Transverse colon (tissue), 4 donors: ENCODE measurements at regions not wholly inside any gene's neighbourhood (a gene's known extent, or its start where the extent isn't known, plus 50 kb on each side); places are given as distances from the start of the nearest gene placed in this dataset.

Source experiments
- DNase-seq: peaks from one replicate; pipeline ENCODE4 v3.0.0-alpha.2; 2019
- H3K27ac ChIP-seq, 4 donors: fragments of 200-600 bp; sonication (generic); 2 replicates each; pipeline ENCODE4 v1.5.1; 2016 to 2018; ENCODE audit warnings: inconsistent platforms in 4 of 4
- H3K27me3 ChIP-seq: fragments of 200-600 bp; sonication (generic); 2 replicates; pipeline ENCODE4 v1.5.1; 2017; ENCODE audit warnings: inconsistent platforms
- H3K36me3 ChIP-seq, 4 donors: fragments of 200-600 bp; sonication (generic); 2 replicates each; pipeline ENCODE4 v1.5.1; 2017 to 2019; ENCODE audit warnings: inconsistent platforms in 4 of 4
- H3K4me1 ChIP-seq, 4 donors: fragments of 200-600 bp; sonication (generic); 2 replicates each; pipeline ENCODE4 v1.5.1; 2017 to 2020; ENCODE audit warnings: inconsistent platforms in 4 of 4
- H3K4me3 ChIP-seq, 4 donors: fragments of 200-600 bp; sonication (generic); 1 replicate in 1 of 4; 2 replicates in 3 of 4; pipeline versions ENCODE4 v1.5.1 to v1.6.1; 2017 to 2019; ENCODE audit warnings: inconsistent platforms in 4 of 4
- H3K9me3 ChIP-seq, 2 donors: fragments of 200-600 bp; sonication (generic); 2 replicates each; pipeline ENCODE4 v1.5.1; 2017 to 2019; ENCODE audit warnings: inconsistent platforms in 2 of 2
- CTCF ChIP-seq, 5 experiments: fragments of 200-600 bp in 3 of 5; fragments of 450-650 bp in 2 of 5; sonication (generic) in 3 of 5; IDR thresholded peaks; 1 replicate in 2 of 5; 2 replicates in 3 of 5; pipeline ENCODE4 v1.5.1; 2016 to 2017; ENCODE audit warnings: antibody characterized with exemption in 5 of 5, inconsistent platforms in 3 of 5, mild to moderate bottlenecking in 2 of 5, moderate library complexity in 1 of 5
- EP300 ChIP-seq: sonication (generic); formaldehyde crosslinking; IDR thresholded peaks from one replicate; pipeline ENCODE4 v1.6.1; 2017; ENCODE audit warnings: antibody characterized with exemption, low read depth
- POLR2A ChIP-seq: fragments of 450-650 bp; IDR thresholded peaks from one replicate; pipeline ENCODE4 v1.6.1; 2016; ENCODE audit warnings: antibody characterized with exemption, mild to moderate bottlenecking, moderate library complexity
- POLR2AphosphoS5 ChIP-seq, 3 donors: sonication (generic); formaldehyde crosslinking; IDR thresholded peaks; one replicate each; pipeline ENCODE4 v1.6.1; 2016; ENCODE audit warnings: antibody characterized with exemption in 3 of 3
- WGBS, 2 donors: methylation state at CpG; one replicate each; pipeline ENCODE4 v1.1.5; 2018; ENCODE audit warnings: low coverage in 1 of 2; 5-methylcytosine and 5-hydroxymethylcytosine counted together
- in situ Hi-C, 4 donors: fragments of 200-750 bp; cut with MboI; loops; one replicate each; pipeline versions ENCODE4 v1.15.0 to v1.15.1; 2017; ENCODE audit warnings: low sequenced_read_pairs in 3 of 4, low pct_ligation_motif_present in 1 of 4, low pct_unique_long_range_greater_than_20kb in 1 of 4
- intact Hi-C: fragments of 100-400 bp; cut with DNase I; formaldehyde crosslinking; loops from one replicate; pipeline ENCODE4 v1.15.1; 2023; ENCODE audit warnings: low total_unique reads

DNA sequence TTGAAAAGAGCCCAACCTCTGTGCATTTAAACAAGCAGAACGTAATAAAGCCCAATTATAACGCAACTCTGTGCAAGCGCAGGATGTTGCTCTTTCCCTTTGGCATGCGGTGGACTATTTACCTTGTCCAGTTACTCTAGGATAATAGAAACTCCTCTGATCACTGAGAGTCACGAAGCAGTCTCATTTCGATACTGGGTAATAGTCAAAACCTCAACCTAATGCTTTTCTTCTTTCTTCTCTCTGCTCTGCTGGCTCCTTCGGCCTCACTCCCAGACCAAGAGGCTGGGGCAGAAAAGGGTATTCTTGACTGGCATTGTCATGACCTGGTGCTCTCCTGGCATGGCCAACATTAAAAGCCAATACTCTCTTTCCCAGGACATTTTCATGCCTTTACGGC is 89.7 kb upstream of the GCFC2 start:
- no peaks in the 10 kb centered on the region for H3K9me3 ChIP-seq
- in situ Hi-C loops (no loop called here), intact Hi-C loops (no loop called here)
- TF ChIP-seq POLR2AphosphoS5 (IDR thresholded peaks at IDR 0.05) (no peak), CTCF (IDR thresholded peaks at IDR 0.05) (no peak), EP300 (no peak), POLR2A (no peak)
- no peaks in the 10 kb centered on the region for H3K27me3 ChIP-seq
- no peaks in the 10 kb centered on the region for H3K4me1 ChIP-seq
- no peak for DNase-seq
- WGBS, 2 donors = 77 to 81% methylated on average over 6 to 8 of the region's 8 CpGs
- H3K27ac ChIP-seq = no peak overlapping the region
- no peaks in the 10 kb centered on the region for H3K36me3 ChIP-seq
- no peak overlapping the region for H3K4me3 ChIP-seq

DNA sequence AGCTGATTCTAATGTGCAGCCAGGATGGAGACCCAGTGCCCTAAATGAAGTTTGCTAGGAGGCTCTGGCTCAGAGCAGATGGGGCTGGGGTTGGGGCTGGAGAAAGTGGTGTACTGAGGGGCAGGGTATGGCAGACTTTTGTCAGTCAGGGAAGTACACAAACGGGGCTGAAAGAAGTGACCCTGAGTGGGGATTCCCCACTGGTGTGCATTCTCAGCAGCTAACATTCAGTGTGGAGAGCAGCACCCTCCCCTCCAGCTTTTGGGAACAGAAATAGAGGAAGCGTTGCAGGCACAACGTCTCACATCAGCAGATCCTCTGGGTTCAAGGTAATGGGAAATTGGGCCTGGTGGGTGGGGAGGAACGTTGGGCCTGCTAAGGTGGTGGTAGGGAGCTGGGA is 89.1 kb upstream of the GCFC2 start:
- TF ChIP-seq EP300 (no peak), CTCF (IDR thresholded peaks at IDR 0.05) (no peak), POLR2AphosphoS5 (IDR thresholded peaks at IDR 0.05) (no peak), POLR2A (no peak)
- no peaks in the 10 kb centered on the region for H3K27me3 ChIP-seq
- H3K9me3 ChIP-seq = no peaks in the 10 kb centered on the region
- H3K36me3 ChIP-seq = no peaks in the 10 kb centered on the region
- in situ Hi-C loops (no loop called here), intact Hi-C loops (no loop called here)
- no peak overlapping the region for H3K27ac ChIP-seq
- no peaks in the 10 kb centered on the region for H3K4me1 ChIP-seq
- no peak overlapping the region for H3K4me3 ChIP-seq
- WGBS, 2 donors = 44% methylated on average over 4 of the region's 4 CpGs; no CpG with 5 or more reads in 1 of the 2 donors
- DNase-seq = no peak

DNA sequence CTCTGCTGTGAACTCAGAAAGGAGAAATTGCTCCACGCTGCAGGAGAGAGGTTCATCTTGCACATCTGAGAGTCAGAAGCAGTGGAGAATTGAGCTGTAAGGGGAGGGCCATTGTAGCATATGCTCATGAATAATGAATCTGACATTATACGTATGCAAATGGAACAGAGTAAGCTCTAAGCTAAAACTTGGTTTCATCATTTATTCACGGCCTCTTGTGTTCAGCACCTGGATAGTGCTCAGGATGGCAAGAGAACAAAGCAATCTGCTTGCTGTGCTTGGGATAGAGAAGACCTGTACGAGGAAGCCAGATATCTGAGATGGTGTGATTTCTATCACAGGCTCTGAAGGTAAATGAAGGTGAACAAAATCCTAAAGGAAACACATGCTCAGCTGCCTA is 87.9 kb upstream of the GCFC2 start:
- H3K4me3 ChIP-seq = no peak overlapping the region
- in situ Hi-C loops = no loop called here
- no peaks in the 10 kb centered on the region for H3K9me3 ChIP-seq
- H3K4me1 ChIP-seq = no peaks in the 10 kb centered on the region
- H3K27ac ChIP-seq = no peak overlapping the region
- intact Hi-C loops = no loop called here
- no peaks in the 10 kb centered on the region for H3K36me3 ChIP-seq
- no peak for DNase-seq
- WGBS, 2 donors = 69 to 71% methylated on average over 4 of the region's 4 CpGs
- no peaks in the 10 kb centered on the region for H3K27me3 ChIP-seq
- no peak for TF ChIP-seq EP300
- TF ChIP-seq POLR2A = no peak
- TF ChIP-seq CTCF (IDR thresholded peaks at IDR 0.05) = no peak
- TF ChIP-seq POLR2AphosphoS5 (IDR thresholded peaks at IDR 0.05) = no peak

GRCh38 chr2:75792996-75793395 is 82.3 kb upstream of the GCFC2 start:
- no peaks in the 10 kb centered on the region for H3K9me3 ChIP-seq
- H3K4me1 ChIP-seq = no peaks in the 10 kb centered on the region
- H3K27ac ChIP-seq = no peak overlapping the region
- H3K36me3 ChIP-seq = no peaks in the 10 kb centered on the region
- TF ChIP-seq POLR2AphosphoS5 (IDR thresholded peaks at IDR 0.05) = no peak
- TF ChIP-seq CTCF (IDR thresholded peaks at IDR 0.05) = no peak
- no peak for TF ChIP-seq EP300
- H3K4me3 ChIP-seq = no peak overlapping the region
- WGBS, 2 donors = 80 to 89% methylated on average over 1 of the region's 1 CpG
- intact Hi-C loops = no loop called here
- in situ Hi-C loops = no loop called here
- no peak for DNase-seq
- H3K27me3 ChIP-seq = no peaks in the 10 kb centered on the region
